Stomach (tissue), 8 donors: ENCODE measurements at regions not wholly inside any gene's neighbourhood (a gene's known extent, or its start where the extent isn't known, plus 50 kb on each side); places are given as distances from the start of the nearest gene placed in this dataset.
"Not testable (repeated sequence)": the region's sequence is repeated elsewhere in the genome, so short reads cannot be mapped to it uniquely, and the experiment has no call there.

Experiments
- DNase-seq, 2 donors: peaks; one replicate each; pipeline versions ENCODE4 v3.0.0 to v3.0.0-alpha.2; 2013 to 2019
- H3K27ac ChIP-seq, 5 donors: fragments of 200-600 bp in 4 of 5; sonication (generic) in 4 of 5; one replicate each; pipeline ENCODE4 v1.5.1; 2013 to 2019; ENCODE audit warnings: mild to moderate bottlenecking in 1 of 5, moderate library complexity in 1 of 5
- H3K27me3 ChIP-seq, 3 donors: fragments of 200-600 bp; sonication (generic); one replicate each; pipeline ENCODE4 v1.5.1; 2017 to 2019; ENCODE audit warnings: mixed run types in 1 of 3
- H3K36me3 ChIP-seq, 4 donors: fragments of 200-600 bp; sonication (generic); 1 replicate in 3 of 4; 2 replicates in 1 of 4; pipeline ENCODE4 v1.5.1; 2016 to 2019
- H3K4me1 ChIP-seq, 4 donors: fragments of 200-600 bp; sonication (generic); one replicate each; pipeline ENCODE4 v1.5.1; 2016 to 2019
- H3K4me3 ChIP-seq, 4 donors: fragments of 200-600 bp; sonication (generic) in 3 of 4; one replicate each; pipeline ENCODE4 v1.5.1; 2016 to 2019; ENCODE audit warnings: mild to moderate bottlenecking in 1 of 4
- H3K9me3 ChIP-seq, 4 donors: fragments of 200-600 bp; sonication (generic); one replicate each; pipeline ENCODE4 v1.5.1; 2016 to 2019
- CTCF ChIP-seq, 7 experiments: fragments of 450-650 bp in 4 of 7; fragments of 200-600 bp in 3 of 7; sonication (generic) in 3 of 7; IDR thresholded peaks; one replicate each; pipeline ENCODE4 v1.5.1; 2016 to 2019; ENCODE audit warnings: antibody characterized with exemption in 7 of 7, control low read depth in 2 of 7, mild to moderate bottlenecking in 1 of 7
- EP300 ChIP-seq: sonication (generic); formaldehyde crosslinking; IDR thresholded peaks from one replicate; pipeline ENCODE4 v1.6.1; 2017; ENCODE audit warnings: antibody characterized with exemption
- POLR2A ChIP-seq, 4 donors: fragments of 450-650 bp; IDR thresholded peaks; one replicate each; pipeline ENCODE4 v1.6.1; 2016; ENCODE audit warnings: antibody characterized with exemption in 4 of 4, control low read depth in 2 of 4, mild to moderate bottlenecking in 1 of 4, moderate library complexity in 1 of 4
- POLR2AphosphoS5 ChIP-seq, 3 donors: sonication (generic); formaldehyde crosslinking; IDR thresholded peaks; one replicate each; pipeline ENCODE4 v1.6.1; 2016; ENCODE audit warnings: antibody characterized with exemption in 3 of 3
- WGBS, 5 donors: extraction: QIAGEN DNeasy Blood & Tissue Kit in 3 of 5; methylation state at CpG; one replicate each; pipeline versions ENCODE4 v1.1.5 to v1.1.7; 2013 to 2018; 5-methylcytosine and 5-hydroxymethylcytosine counted together
- intact Hi-C: fragments of 100-400 bp; cut with DNase I; formaldehyde crosslinking; loops from one replicate; pipeline ENCODE4 v1.15.1; 2023; ENCODE audit warnings: low total_unique reads
- donor health status: healthy with polysubstance abuse.
- donor health status: Bipolar disorder and iron deficiency.
- donor health status: healthy.

GRCh38 chr2:77864426-77864825, 342.2 kb upstream of the LRRTM4 start:
- Histone ChIP-seq H3K27ac (no peak overlapping the region), H3K4me3 (no peak overlapping the region), H3K36me3 (no peaks in the 10 kb centered on the region), H3K27me3 (no peaks in the 10 kb centered on the region), H3K4me1 (no peaks in the 10 kb centered on the region), H3K9me3 (peaks cover 0 to 6% (median 0%) of the 10 kb centered on the region in 4 donors)
- DNase-seq, result no peak
- WGBS, 5 donors, result 87 to 100% (median 97%) methylated on average over 4 of the region's 4 CpGs
- intact Hi-C loops, result no loop called here
- TF ChIP-seq EP300 (no peak), POLR2A (IDR thresholded peaks at IDR 0.05) (no peak), CTCF (IDR thresholded peaks at IDR 0.05) (no peak), POLR2AphosphoS5 (IDR thresholded peaks at IDR 0.05) (no peak)

- TF ChIP-seq CTCF (IDR thresholded peaks at IDR 0.05) (no peak), EP300 (no peak), POLR2AphosphoS5 (IDR thresholded peaks at IDR 0.05) (no peak), POLR2A (IDR thresholded peaks at IDR 0.05) (no peak)
- intact Hi-C loops, result no loop called here
- 38 to 51% (median 48%) methylated on average over 3 of the region's 3 CpGs for WGBS, 5 donors
- Histone ChIP-seq H3K27ac (no peak overlapping the region), H3K27me3 (no peaks in the 10 kb centered on the region), H3K4me1 (no peaks in the 10 kb centered on the region), H3K4me3 (no peak overlapping the region), H3K36me3 (no peaks in the 10 kb centered on the region), H3K9me3 (peaks cover 0 to 6% (median 0%) of the 10 kb centered on the region in 4 donors)
- DNase-seq, result no peak
Observed at GRCh38 chr2:77866661-77867060, 344.5 kb upstream of the LRRTM4 start.

- H3K4me3 ChIP-seq, result no peak overlapping the region
- peaks cover 0 to 6% (median 0%) of the 10 kb centered on the region in 4 donors for H3K9me3 ChIP-seq
- H3K36me3 ChIP-seq, result no peaks in the 10 kb centered on the region
- intact Hi-C loops, result no loop called here
- DNase-seq, result no peak
- no peaks in the 10 kb centered on the region for H3K4me1 ChIP-seq
- TF ChIP-seq POLR2AphosphoS5 (IDR thresholded peaks at IDR 0.05), result no peak
- no peak overlapping the region for H3K27ac ChIP-seq
- H3K27me3 ChIP-seq, result no peaks in the 10 kb centered on the region
Observed at GRCh38 chr2:77867146-77867545, 345.0 kb upstream of the LRRTM4 start.

GRCh38 chr2:77873506-77873905, 351.3 kb upstream of the LRRTM4 start:
- Histone ChIP-seq H3K27ac (no peak overlapping the region), H3K27me3 (no peaks in the 10 kb centered on the region), H3K4me3 (no peak overlapping the region), H3K9me3 (no peaks in the 10 kb centered on the region), H3K36me3 (no peaks in the 10 kb centered on the region), H3K4me1 (no peaks in the 10 kb centered on the region)
- DNase-seq, result no peak
- no peak for TF ChIP-seq POLR2A (IDR thresholded peaks at IDR 0.05)
- intact Hi-C loops, result no loop called here
- WGBS, 5 donors, result 78 to 90% (median 86%) methylated on average over 3 of the region's 3 CpGs

DNA sequence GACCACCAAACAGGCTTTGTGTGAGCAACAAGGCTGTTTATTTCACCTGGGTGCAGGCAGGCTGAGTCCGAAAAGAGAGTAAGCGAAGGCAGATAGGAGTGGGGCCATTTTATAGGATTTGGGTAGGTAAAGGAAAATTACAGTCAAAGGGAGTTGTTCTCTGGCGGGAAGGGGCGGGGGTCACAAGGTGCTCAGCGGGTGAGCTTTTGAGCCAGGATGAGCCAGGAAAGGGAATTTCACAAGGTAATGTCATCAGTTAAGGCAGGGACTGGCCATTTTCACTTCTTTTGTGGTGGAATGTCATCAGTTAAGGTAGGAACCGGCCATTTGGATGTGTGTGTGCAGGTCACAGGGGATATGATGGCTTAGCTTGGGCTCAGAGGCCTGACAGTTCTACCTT, 378.0 kb upstream of the LRRTM4 start:
- H3K36me3 ChIP-seq, H3K9me3 ChIP-seq, H3K4me1 ChIP-seq, H3K4me3 ChIP-seq, DNase-seq, intact Hi-C loops, H3K27ac ChIP-seq, H3K27me3 ChIP-seq: not testable (repeated sequence)
- 87 to 92% (median 88%) methylated on average over 6 of the region's 6 CpGs for WGBS, 5 donors

GRCh38 chr2:77910136-77910535, 388.0 kb upstream of the LRRTM4 start:
- Histone ChIP-seq H3K4me1 (no peaks in the 10 kb centered on the region), H3K27ac (no peak overlapping the region), H3K27me3 (no peaks in the 10 kb centered on the region), H3K4me3 (no peak overlapping the region), H3K36me3 (no peaks in the 10 kb centered on the region), H3K9me3 (peaks cover 0 to 9% (median 4%) of the 10 kb centered on the region in 4 donors)
- no peak for DNase-seq
- 76 to 93% (median 85%) methylated on average over 3 of the region's 3 CpGs for WGBS, 5 donors
- TF ChIP-seq CTCF (IDR thresholded peaks at IDR 0.05), result no peak
- intact Hi-C loops, result no loop called here
